ENCODE measurements at regions not wholly inside any gene's neighbourhood (a gene's known extent, or its start where the extent isn't known, plus 50 kb on each side); places are given as distances from the start of the nearest gene placed in this dataset.

GRCh38 chr2:173448938-173449471, 94.3 kb downstream of the CDCA7 start:
- Mint-ChIP-seq H3K4me3 (peak overlapping the region; percentile 64), H3K9me3 (no peaks in the 10 kb centered on the region), H3K27ac (peak overlapping the region; percentile 39), H3K36me3 (ENCODE audit: low read depth) (no peaks in the 10 kb centered on the region), H3K4me1 (ENCODE audit: low read depth) (peaks cover 11% of the 10 kb centered on the region), H3K27me3 (ENCODE audit: low read depth) (peaks cover 4% of the 10 kb centered on the region)
- peak; percentile 82 for DNase-seq
- CTCF ChIA-PET = interaction anchor here (0.6 to 3.9 kb wide), 6 partner anchors 8 to 640 kb away, joined by 3 to 24 read pairs (median 4); no protein-coding TSS in a partner anchor
- intact Hi-C loops (cut with micrococcal nuclease) = loop anchor here (1.0 kb wide), 3 partner anchors 47 to 892 kb away; no protein-coding TSS in a partner anchor

DNA sequence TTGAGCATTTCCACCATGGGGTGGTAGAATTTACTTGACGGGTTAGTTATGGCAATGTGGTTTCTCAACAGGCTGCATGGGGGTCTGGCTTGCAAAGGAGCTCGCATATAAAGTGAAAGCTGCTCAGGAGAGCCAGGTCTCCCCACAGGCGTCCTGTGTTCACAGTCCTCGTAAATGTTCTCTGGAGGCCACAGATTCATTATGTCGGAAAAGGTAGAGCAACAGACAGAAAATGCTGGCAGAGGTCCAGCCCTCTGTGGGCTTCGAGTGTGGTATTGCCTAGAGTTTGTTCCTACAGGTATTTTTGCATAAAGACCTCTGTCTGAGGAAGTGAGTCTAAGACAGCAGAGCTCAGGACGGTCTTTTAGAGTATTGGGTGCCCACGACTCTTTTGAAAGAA, 96.4 kb downstream of the CDCA7 start:
- intact Hi-C loops (cut with micrococcal nuclease) = no loop called here
- H3K27me3 Mint-ChIP-seq (ENCODE audit: low read depth) = peaks cover 8% of the 10 kb centered on the region
- H3K4me3 Mint-ChIP-seq = peak overlapping the region; percentile 3
- CTCF ChIA-PET = interaction anchor here (1.3 kb wide), 1 partner anchor 48 kb away, joined by 3 read pairs; no protein-coding TSS in a partner anchor
- H3K9me3 Mint-ChIP-seq = no peaks in the 10 kb centered on the region
- H3K36me3 Mint-ChIP-seq (ENCODE audit: low read depth) = no peaks in the 10 kb centered on the region
- H3K4me1 Mint-ChIP-seq (ENCODE audit: low read depth) = peaks cover 11% of the 10 kb centered on the region
- H3K27ac Mint-ChIP-seq = no peak overlapping the region
- DNase-seq = peak; percentile 8

- DNase-seq = no peak
- CTCF ChIA-PET = interaction anchor here (1.3 kb wide), 1 partner anchor 49 kb away, joined by 3 read pairs; no protein-coding TSS in a partner anchor
- Mint-ChIP-seq H3K36me3 (ENCODE audit: low read depth) (no peaks in the 10 kb centered on the region), H3K27me3 (ENCODE audit: low read depth) (peaks cover 8% of the 10 kb centered on the region), H3K4me3 (no peak overlapping the region), H3K4me1 (ENCODE audit: low read depth) (peaks cover 11% of the 10 kb centered on the region), H3K27ac (no peak overlapping the region), H3K9me3 (no peaks in the 10 kb centered on the region)
- intact Hi-C loops (cut with micrococcal nuclease) = no loop called here
These were observed 97.3 kb downstream of the CDCA7 start for GRCh38 chr2:173451941-173452340.

DNA sequence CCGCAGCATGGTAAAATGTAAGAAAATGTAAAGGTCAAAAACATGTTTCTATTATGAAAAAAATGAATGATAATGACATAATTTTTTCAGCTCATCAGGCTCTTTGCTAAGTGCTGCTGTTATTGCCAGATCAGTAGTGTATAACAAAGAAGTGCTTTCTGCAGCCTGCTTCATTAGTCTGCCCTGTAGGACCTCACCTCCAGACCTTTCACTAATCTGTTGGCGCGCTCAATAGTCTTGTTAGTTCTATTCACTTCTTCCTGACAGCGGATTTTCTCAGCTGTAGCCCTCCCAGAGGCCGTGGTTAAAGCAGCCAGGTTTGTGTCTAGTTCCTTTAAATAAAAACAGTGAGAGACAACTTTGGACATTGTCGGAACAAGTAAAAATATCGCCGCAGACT, 97.7 kb downstream of the CDCA7 start:
- no peaks in the 10 kb centered on the region for H3K9me3 Mint-ChIP-seq
- peaks cover 11% of the 10 kb centered on the region for H3K4me1 Mint-ChIP-seq (ENCODE audit: low read depth)
- H3K27me3 Mint-ChIP-seq (ENCODE audit: low read depth) = peaks cover 8% of the 10 kb centered on the region
- intact Hi-C loops (cut with micrococcal nuclease) = no loop called here
- no peaks in the 10 kb centered on the region for H3K36me3 Mint-ChIP-seq (ENCODE audit: low read depth)
- no peak overlapping the region for H3K27ac Mint-ChIP-seq
- no peak for DNase-seq
- H3K4me3 Mint-ChIP-seq = no peak overlapping the region
- CTCF ChIA-PET = no interaction called here

DNA sequence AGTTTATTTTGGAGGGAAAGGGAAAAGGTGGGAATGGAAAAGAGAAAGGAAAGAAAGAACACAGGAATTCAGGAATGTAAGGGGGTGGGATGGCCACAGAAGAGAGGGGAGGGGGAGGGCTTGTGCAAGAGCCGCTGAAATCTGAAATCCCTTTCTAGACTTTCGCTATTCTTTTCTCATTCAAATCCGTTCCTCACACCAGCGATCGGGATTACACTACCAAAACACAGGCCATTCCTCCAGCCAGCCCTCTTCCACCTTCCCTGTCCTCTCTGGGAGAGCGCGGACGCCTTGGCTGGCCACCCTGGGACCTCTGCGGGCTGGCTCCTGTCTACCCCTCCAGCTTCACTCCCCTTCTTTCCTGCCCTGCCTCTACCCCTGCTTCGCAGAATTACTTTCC, 102.3 kb downstream of the CDCA7 start:
- no peaks in the 10 kb centered on the region for H3K36me3 Mint-ChIP-seq (ENCODE audit: low read depth)
- DNase-seq = no peak
- H3K27me3 Mint-ChIP-seq (ENCODE audit: low read depth) = peaks cover 13% of the 10 kb centered on the region
- H3K4me1 Mint-ChIP-seq (ENCODE audit: low read depth) = no peaks in the 10 kb centered on the region
- H3K27ac Mint-ChIP-seq = no peak overlapping the region
- no peaks in the 10 kb centered on the region for H3K9me3 Mint-ChIP-seq
- CTCF ChIA-PET = interaction anchor here (0.9 kb wide), 1 partner anchor 8 kb away, joined by 3 read pairs; no protein-coding TSS in a partner anchor
- intact Hi-C loops (cut with micrococcal nuclease) = no loop called here
- H3K4me3 Mint-ChIP-seq = no peak overlapping the region

DNA sequence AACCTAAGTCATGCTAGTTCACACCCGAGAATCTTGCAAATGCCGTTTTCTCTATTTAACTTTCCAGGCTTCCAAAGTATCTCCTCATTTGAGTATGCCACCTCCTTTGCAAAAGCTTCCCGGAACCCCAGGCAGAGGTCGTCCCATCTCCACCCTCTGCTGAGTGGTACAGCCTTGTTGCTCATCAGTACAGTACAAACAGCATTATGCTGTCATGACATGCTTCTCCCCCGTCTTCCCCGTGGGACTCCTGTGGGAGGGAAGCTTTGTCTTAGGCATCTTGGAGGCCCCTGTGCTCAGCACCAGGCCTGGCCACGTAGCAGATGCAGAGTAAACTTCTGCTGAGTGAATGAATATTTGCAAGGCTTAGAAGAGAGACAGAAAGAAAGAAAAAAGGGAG, 102.7 kb downstream of the CDCA7 start:
- Mint-ChIP-seq H3K27ac (no peak overlapping the region), H3K9me3 (no peaks in the 10 kb centered on the region), H3K4me3 (no peak overlapping the region), H3K4me1 (ENCODE audit: low read depth) (no peaks in the 10 kb centered on the region), H3K36me3 (ENCODE audit: low read depth) (no peaks in the 10 kb centered on the region), H3K27me3 (ENCODE audit: low read depth) (peaks cover 13% of the 10 kb centered on the region)
- CTCF ChIA-PET = interaction anchor here (0.9 kb wide), 1 partner anchor 8 kb away, joined by 3 read pairs; no protein-coding TSS in a partner anchor
- intact Hi-C loops (cut with micrococcal nuclease) = no loop called here
- DNase-seq = no peak

DNA sequence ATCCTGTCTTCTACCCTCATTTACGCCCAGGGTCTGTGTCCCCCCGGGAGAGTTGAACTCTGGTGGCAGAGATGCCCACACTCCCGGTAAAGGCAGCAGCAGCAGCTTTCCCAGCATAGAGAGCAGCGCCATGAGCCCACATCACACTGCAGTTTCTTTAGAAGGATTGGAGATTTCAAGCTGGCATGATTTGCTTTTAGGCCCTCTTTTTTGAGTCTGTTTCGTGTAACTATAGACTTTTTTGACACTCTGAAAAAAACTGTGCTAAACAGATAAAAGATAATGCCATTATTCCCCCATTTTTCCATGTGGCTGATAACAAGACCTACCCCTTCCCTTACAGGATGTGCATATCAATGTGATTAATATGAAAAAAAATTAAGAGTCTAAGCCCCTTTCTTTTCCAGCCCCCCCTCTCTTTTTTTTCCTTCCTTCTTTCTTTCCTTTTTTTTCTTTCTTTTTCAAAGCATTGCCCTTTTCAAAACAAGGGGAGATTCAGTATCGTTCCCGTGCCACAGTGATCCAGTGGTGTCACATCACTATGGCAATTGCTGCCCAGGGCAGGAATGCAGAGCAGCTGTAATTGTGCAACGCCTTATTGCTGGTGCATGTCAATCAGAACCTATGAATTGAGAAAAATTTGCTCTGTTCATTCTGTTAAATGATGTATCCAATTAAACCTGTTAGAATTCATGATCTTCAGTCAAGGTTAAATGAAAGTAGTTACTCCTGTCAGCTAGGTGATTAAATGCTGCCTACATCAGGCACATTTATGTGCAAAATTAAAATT, 104.5 kb downstream of the CDCA7 start:
- DNase-seq = no peak
- no peak overlapping the region for H3K4me3 Mint-ChIP-seq
- peaks cover 11% of the 10 kb centered on the region for H3K27me3 Mint-ChIP-seq (ENCODE audit: low read depth)
- no peaks in the 10 kb centered on the region for H3K9me3 Mint-ChIP-seq
- no peak overlapping the region for H3K27ac Mint-ChIP-seq
- no peaks in the 10 kb centered on the region for H3K36me3 Mint-ChIP-seq (ENCODE audit: low read depth)
- CTCF ChIA-PET = no interaction called here
- intact Hi-C loops (cut with micrococcal nuclease) = no loop called here
- no peaks in the 10 kb centered on the region for H3K4me1 Mint-ChIP-seq (ENCODE audit: low read depth)

GRCh38 chr2:173462892-173463840, 108.5 kb downstream of the CDCA7 start:
- no peaks in the 10 kb centered on the region for H3K4me1 Mint-ChIP-seq (ENCODE audit: low read depth)
- CTCF ChIA-PET = no interaction called here
- DNase-seq = peak; percentile 21
- H3K27ac Mint-ChIP-seq = no peak overlapping the region
- no peaks in the 10 kb centered on the region for H3K9me3 Mint-ChIP-seq
- intact Hi-C loops (cut with micrococcal nuclease) = no loop called here
- H3K4me3 Mint-ChIP-seq = no peak overlapping the region
- H3K27me3 Mint-ChIP-seq (ENCODE audit: low read depth) = peaks cover 8% of the 10 kb centered on the region
- no peaks in the 10 kb centered on the region for H3K36me3 Mint-ChIP-seq (ENCODE audit: low read depth)

DNA sequence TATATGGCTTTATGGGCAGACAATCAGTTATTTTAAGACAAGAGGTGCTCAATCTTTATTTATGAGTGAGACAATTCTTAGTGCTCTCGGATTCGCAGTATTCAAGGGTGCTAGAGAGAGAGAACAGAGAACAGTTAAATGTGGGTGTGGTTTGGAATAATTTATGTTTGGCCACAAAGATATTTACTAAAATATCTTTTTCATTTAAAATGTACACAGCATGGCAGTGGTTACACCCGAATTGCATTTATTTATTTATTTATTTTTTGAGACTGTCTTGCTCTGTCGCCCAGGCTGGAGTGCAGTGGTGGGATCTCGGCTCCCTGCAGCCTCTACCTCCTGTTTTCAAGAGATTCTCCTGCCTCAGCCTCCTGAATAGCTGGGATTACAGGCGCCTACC, 109.2 kb downstream of the CDCA7 start:
- H3K27ac Mint-ChIP-seq = no peak overlapping the region
- CTCF ChIA-PET = no interaction called here
- H3K36me3 Mint-ChIP-seq (ENCODE audit: low read depth) = no peaks in the 10 kb centered on the region
- no peaks in the 10 kb centered on the region for H3K4me1 Mint-ChIP-seq (ENCODE audit: low read depth)
- H3K27me3 Mint-ChIP-seq (ENCODE audit: low read depth) = peaks cover 8% of the 10 kb centered on the region
- intact Hi-C loops (cut with micrococcal nuclease) = no loop called here
- DNase-seq = no peak
- no peaks in the 10 kb centered on the region for H3K9me3 Mint-ChIP-seq
- no peak overlapping the region for H3K4me3 Mint-ChIP-seq

DNA sequence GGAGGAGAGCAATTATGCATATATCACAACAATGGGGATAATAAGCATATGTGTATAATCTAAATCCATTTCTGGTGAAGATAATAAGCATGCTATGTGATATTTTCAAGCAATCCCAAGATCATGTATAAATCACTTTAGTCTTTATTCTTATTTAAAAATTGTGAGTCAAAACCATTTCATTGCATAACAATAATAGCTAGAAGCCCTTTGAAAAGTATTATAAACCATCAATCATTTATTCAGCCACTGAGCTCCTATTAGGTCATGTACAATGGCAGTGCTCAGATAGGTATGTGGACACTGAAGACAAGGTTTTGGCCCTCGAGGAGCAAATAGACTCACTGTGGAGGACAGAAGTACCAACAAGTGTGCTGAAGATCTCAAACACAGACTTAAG, 113.1 kb downstream of the CDCA7 start:
- H3K27me3 Mint-ChIP-seq (ENCODE audit: low read depth) = peaks cover 11% of the 10 kb centered on the region
- peaks cover 2% of the 10 kb centered on the region for H3K9me3 Mint-ChIP-seq
- intact Hi-C loops (cut with micrococcal nuclease) = no loop called here
- CTCF ChIA-PET = no interaction called here
- peaks cover 1% of the 10 kb centered on the region for H3K36me3 Mint-ChIP-seq (ENCODE audit: low read depth)
- no peak overlapping the region for H3K27ac Mint-ChIP-seq
- no peak for DNase-seq
- H3K4me3 Mint-ChIP-seq = no peak overlapping the region
- H3K4me1 Mint-ChIP-seq (ENCODE audit: low read depth) = no peaks in the 10 kb centered on the region

- Mint-ChIP-seq H3K4me3 (no peak overlapping the region), H3K4me1 (ENCODE audit: low read depth) (no peaks in the 10 kb centered on the region), H3K36me3 (ENCODE audit: low read depth) (peaks cover 1% of the 10 kb centered on the region), H3K9me3 (peaks cover 2% of the 10 kb centered on the region), H3K27ac (no peak overlapping the region), H3K27me3 (ENCODE audit: low read depth) (peaks cover 12% of the 10 kb centered on the region)
- intact Hi-C loops (cut with micrococcal nuclease) = no loop called here
- CTCF ChIA-PET = no interaction called here
- DNase-seq = no peak
These were observed 113.7 kb downstream of the CDCA7 start for GRCh38 chr2:173468266-173468793.

- no peaks in the 10 kb centered on the region for H3K4me1 Mint-ChIP-seq (ENCODE audit: low read depth)
- peaks cover 2% of the 10 kb centered on the region for H3K9me3 Mint-ChIP-seq
- H3K27ac Mint-ChIP-seq = no peak overlapping the region
- intact Hi-C loops (cut with micrococcal nuclease) = no loop called here
- CTCF ChIA-PET = interaction anchor here (0.7 kb wide), 1 partner anchor 666 kb away, joined by 3 read pairs; no protein-coding TSS in a partner anchor
- peaks cover 11% of the 10 kb centered on the region for H3K27me3 Mint-ChIP-seq (ENCODE audit: low read depth)
- peaks cover 1% of the 10 kb centered on the region for H3K36me3 Mint-ChIP-seq (ENCODE audit: low read depth)
- no peak overlapping the region for H3K4me3 Mint-ChIP-seq
- no peak for DNase-seq
These were observed 117.4 kb downstream of the CDCA7 start for GRCh38 chr2:173472112-173472511.
